Erythroblast (primary cell): ENCODE measurements at regions not wholly inside any gene's neighbourhood (a gene's known extent, or its start where the extent isn't known, plus 50 kb on each side); places are given as distances from the start of the nearest gene placed in this dataset.

ENCODE experiments used
- GATA1 ChIP-seq: IDR thresholded peaks from 2 replicates; pipeline ENCODE4 v1.6.1; 2011; ENCODE audit warnings: low read depth, mild to moderate bottlenecking, control low read depth, low read length, moderate library complexity
- POLR2A ChIP-seq: IDR thresholded peaks from 2 replicates; pipeline ENCODE4 v1.6.1; 2011; ENCODE audit warnings: mild to moderate bottlenecking, low read length

GRCh38 chrX:46319750-46320149 is 225.5 kb downstream of the ZNF674 start:
- TF ChIP-seq POLR2A: no peak
- no peak for TF ChIP-seq GATA1
